ENCODE measurements at regions not wholly inside any gene's neighbourhood (a gene's known extent, or its start where the extent isn't known, plus 50 kb on each side); places are given as distances from the start of the nearest gene placed in this dataset.

GRCh38 chr10:78764846-78765430 is 303.8 kb upstream of the ZMIZ1 start:
- 92 to 96% methylated on average over 4 of the region's 4 CpGs for whole genome bisulfite sequencing, 2 donors

GRCh38 chr10:78765726-78766335 is 302.9 kb upstream of the ZMIZ1 start:
- peaks cover 0 to 11% of the 10 kb centered on the region in 2 donors for H3K4me1 ChIP-seq (ENCODE audit: control insufficient read depth in 2 of 2, insufficient read depth in 2 of 2, low read length in 1 of 2)
- H3K27me3 ChIP-seq (ENCODE audit: control insufficient read depth in 1 of 2, insufficient read depth in 2 of 2, low read length in 2 of 2), result no peaks in the 10 kb centered on the region
- WGBS, 2 donors, result 86 to 88% methylated on average over 16 of the region's 16 CpGs
- no peaks in the 10 kb centered on the region for H3K36me3 ChIP-seq (ENCODE audit: control insufficient read depth in 2 of 2, insufficient read depth in 2 of 2, low read length in 1 of 2)
- no peak overlapping the region for H3K4me3 ChIP-seq (ENCODE audit: low read depth in 1 of 2, low read length in 2 of 2)
- no peak overlapping the region for H3K27ac ChIP-seq (ENCODE audit: low read depth in 2 of 2, low read length in 1 of 2)
- peaks cover 0 to 2% of the 10 kb centered on the region in 2 donors for H3K9me3 ChIP-seq (ENCODE audit: control insufficient read depth in 2 of 2, insufficient read depth in 1 of 2, low read depth in 1 of 2, low read length in 1 of 2)

More at GRCh38 chr10:78764846-78765430, 303.8 kb upstream of the ZMIZ1 start:
- Histone ChIP-seq H3K4me1 (ENCODE audit: control insufficient read depth in 2 of 2, insufficient read depth in 2 of 2, low read length in 1 of 2) (peaks cover 0 to 11% of the 10 kb centered on the region in 2 donors), H3K36me3 (ENCODE audit: control insufficient read depth in 2 of 2, insufficient read depth in 2 of 2, low read length in 1 of 2) (no peaks in the 10 kb centered on the region), H3K27me3 (ENCODE audit: control insufficient read depth in 1 of 2, insufficient read depth in 2 of 2, low read length in 2 of 2) (no peaks in the 10 kb centered on the region), H3K9me3 (ENCODE audit: control insufficient read depth in 2 of 2, insufficient read depth in 1 of 2, low read depth in 1 of 2, low read length in 1 of 2) (peaks cover 0 to 2% of the 10 kb centered on the region in 2 donors), H3K4me3 (ENCODE audit: low read depth in 1 of 2, low read length in 2 of 2) (no peak overlapping the region), H3K27ac (ENCODE audit: low read depth in 2 of 2, low read length in 1 of 2) (no peak overlapping the region)

- H3K27ac ChIP-seq (ENCODE audit: low read depth in 2 of 2, low read length in 1 of 2), result no peak overlapping the region
- no peaks in the 10 kb centered on the region for H3K27me3 ChIP-seq (ENCODE audit: control insufficient read depth in 1 of 2, insufficient read depth in 2 of 2, low read length in 2 of 2)
- no peaks in the 10 kb centered on the region for H3K36me3 ChIP-seq (ENCODE audit: control insufficient read depth in 2 of 2, insufficient read depth in 2 of 2, low read length in 1 of 2)
- H3K9me3 ChIP-seq (ENCODE audit: control insufficient read depth in 2 of 2, insufficient read depth in 1 of 2, low read depth in 1 of 2, low read length in 1 of 2), result peaks cover 0 to 2% of the 10 kb centered on the region in 2 donors
- H3K4me3 ChIP-seq (ENCODE audit: low read depth in 1 of 2, low read length in 2 of 2), result no peak overlapping the region
- WGBS, 2 donors, result 94 to 98% methylated on average over 4 of the region's 4 CpGs
- H3K4me1 ChIP-seq (ENCODE audit: control insufficient read depth in 2 of 2, insufficient read depth in 2 of 2, low read length in 1 of 2), result peaks cover 0 to 11% of the 10 kb centered on the region in 2 donors
Measured at GRCh38 chr10:78766603-78767002, 302.2 kb upstream of the ZMIZ1 start.

- Histone ChIP-seq H3K4me3 (ENCODE audit: low read depth in 1 of 2, low read length in 2 of 2) (no peak overlapping the region), H3K27me3 (ENCODE audit: control insufficient read depth in 1 of 2, insufficient read depth in 2 of 2, low read length in 2 of 2) (no peaks in the 10 kb centered on the region), H3K4me1 (ENCODE audit: control insufficient read depth in 2 of 2, insufficient read depth in 2 of 2, low read length in 1 of 2) (peaks cover 0 to 6% of the 10 kb centered on the region in 2 donors), H3K36me3 (ENCODE audit: control insufficient read depth in 2 of 2, insufficient read depth in 2 of 2, low read length in 1 of 2) (no peaks in the 10 kb centered on the region), H3K27ac (ENCODE audit: low read depth in 2 of 2, low read length in 1 of 2) (no peak overlapping the region), H3K9me3 (ENCODE audit: control insufficient read depth in 2 of 2, insufficient read depth in 1 of 2, low read depth in 1 of 2, low read length in 1 of 2) (peaks cover 0 to 2% of the 10 kb centered on the region in 2 donors)
- WGBS, 2 donors, result 76 to 85% methylated on average over 14 of the region's 14 CpGs
Measured at GRCh38 chr10:78768041-78768835, 300.5 kb upstream of the ZMIZ1 start.

- H3K36me3 ChIP-seq (ENCODE audit: control insufficient read depth in 2 of 2, insufficient read depth in 2 of 2, low read length in 1 of 2), result no peaks in the 10 kb centered on the region
- H3K4me3 ChIP-seq (ENCODE audit: low read depth in 1 of 2, low read length in 2 of 2), result no peak overlapping the region
- 53 to 74% methylated on average over 4 to 5 of the region's 5 CpGs for WGBS, 2 donors
- no peak overlapping the region for H3K27ac ChIP-seq (ENCODE audit: low read depth in 2 of 2, low read length in 1 of 2)
- H3K27me3 ChIP-seq (ENCODE audit: control insufficient read depth in 1 of 2, insufficient read depth in 2 of 2, low read length in 2 of 2), result no peaks in the 10 kb centered on the region
- peaks cover 0 to 5% of the 10 kb centered on the region in 2 donors for H3K4me1 ChIP-seq (ENCODE audit: control insufficient read depth in 2 of 2, insufficient read depth in 2 of 2, low read length in 1 of 2)
- H3K9me3 ChIP-seq (ENCODE audit: control insufficient read depth in 2 of 2, insufficient read depth in 1 of 2, low read depth in 1 of 2, low read length in 1 of 2), result peaks cover 0 to 2% of the 10 kb centered on the region in 2 donors
Measured at GRCh38 chr10:78768876-78769275, 299.9 kb upstream of the ZMIZ1 start.

GRCh38 chr10:78769526-78769925 is 299.2 kb upstream of the ZMIZ1 start:
- no peak overlapping the region for H3K27ac ChIP-seq (ENCODE audit: low read depth in 2 of 2, low read length in 1 of 2)
- no peaks in the 10 kb centered on the region for H3K27me3 ChIP-seq (ENCODE audit: control insufficient read depth in 1 of 2, insufficient read depth in 2 of 2, low read length in 2 of 2)
- WGBS, 2 donors, result 88 to 93% methylated on average over 5 of the region's 5 CpGs
- H3K4me3 ChIP-seq (ENCODE audit: low read depth in 1 of 2, low read length in 2 of 2), result no peak overlapping the region
- peaks cover 0 to 2% of the 10 kb centered on the region in 2 donors for H3K9me3 ChIP-seq (ENCODE audit: control insufficient read depth in 2 of 2, insufficient read depth in 1 of 2, low read depth in 1 of 2, low read length in 1 of 2)
- H3K36me3 ChIP-seq (ENCODE audit: control insufficient read depth in 2 of 2, insufficient read depth in 2 of 2, low read length in 1 of 2), result no peaks in the 10 kb centered on the region
- peaks cover 0 to 3% of the 10 kb centered on the region in 2 donors for H3K4me1 ChIP-seq (ENCODE audit: control insufficient read depth in 2 of 2, insufficient read depth in 2 of 2, low read length in 1 of 2)

GRCh38 chr10:78770167-78771090 is 298.3 kb upstream of the ZMIZ1 start:
- Histone ChIP-seq H3K4me3 (ENCODE audit: low read depth in 1 of 2, low read length in 2 of 2) (no peak overlapping the region), H3K36me3 (ENCODE audit: control insufficient read depth in 2 of 2, insufficient read depth in 2 of 2, low read length in 1 of 2) (no peaks in the 10 kb centered on the region), H3K4me1 (ENCODE audit: control insufficient read depth in 2 of 2, insufficient read depth in 2 of 2, low read length in 1 of 2) (peaks cover 0 to 3% of the 10 kb centered on the region in 2 donors), H3K27me3 (ENCODE audit: control insufficient read depth in 1 of 2, insufficient read depth in 2 of 2, low read length in 2 of 2) (no peaks in the 10 kb centered on the region), H3K27ac (ENCODE audit: low read depth in 2 of 2, low read length in 1 of 2) (no peak overlapping the region), H3K9me3 (ENCODE audit: control insufficient read depth in 2 of 2, insufficient read depth in 1 of 2, low read depth in 1 of 2, low read length in 1 of 2) (peaks cover 0 to 2% of the 10 kb centered on the region in 2 donors)
- 89 to 91% methylated on average over 16 of the region's 16 CpGs for WGBS, 2 donors

- 80% methylated on average over 7 of the region's 7 CpGs for WGBS, 2 donors
- Histone ChIP-seq H3K27me3 (ENCODE audit: control insufficient read depth in 1 of 2, insufficient read depth in 2 of 2, low read length in 2 of 2) (no peaks in the 10 kb centered on the region), H3K36me3 (ENCODE audit: control insufficient read depth in 2 of 2, insufficient read depth in 2 of 2, low read length in 1 of 2) (no peaks in the 10 kb centered on the region), H3K4me1 (ENCODE audit: control insufficient read depth in 2 of 2, insufficient read depth in 2 of 2, low read length in 1 of 2) (peaks cover 0 to 3% of the 10 kb centered on the region in 2 donors), H3K4me3 (ENCODE audit: low read depth in 1 of 2, low read length in 2 of 2) (no peak overlapping the region), H3K27ac (ENCODE audit: low read depth in 2 of 2, low read length in 1 of 2) (no peak overlapping the region), H3K9me3 (ENCODE audit: control insufficient read depth in 2 of 2, insufficient read depth in 1 of 2, low read depth in 1 of 2, low read length in 1 of 2) (peaks cover 0 to 2% of the 10 kb centered on the region in 2 donors)
Measured at GRCh38 chr10:78771260-78771659, 297.5 kb upstream of the ZMIZ1 start.

Measured in esophagus (tissue), 2 donors.